HG02943 (cell line): ENCODE measurements at regions not wholly inside any gene's neighbourhood (a gene's known extent, or its start where the extent isn't known, plus 50 kb on each side); places are given as distances from the start of the nearest gene placed in this dataset.

Experiments used
- ATAC-seq: cut with Tn5 transposase; IDR thresholded peaks from one replicate; pipeline ENCODE4 v1.9.1; 2021; ENCODE audit warnings: mild to moderate bottlenecking, low read depth, moderate library complexity; ENCODE audit not compliant: unreplicated experiment

- no peak for ATAC-seq
These were observed 427.4 kb upstream of the SLC8A1 start for GRCh38 chr2:40879305-40879704.

- no peak for ATAC-seq
These were observed 434.2 kb upstream of the SLC8A1 start for GRCh38 chr2:40886100-40886499.

- ATAC-seq, result no peak
These were observed 434.8 kb upstream of the SLC8A1 start for GRCh38 chr2:40886655-40887054.

- no peak for ATAC-seq
These were observed 444.5 kb upstream of the SLC8A1 start for GRCh38 chr2:40896358-40896757.

- no peak for ATAC-seq
These were observed 462.8 kb upstream of the SLC8A1 start for GRCh38 chr2:40914666-40915065.

GRCh38 chr2:40915651-40916050, 463.8 kb upstream of the SLC8A1 start:
- ATAC-seq, result no peak

GRCh38 chr2:40935349-40935748, 483.5 kb upstream of the SLC8A1 start:
- no peak for ATAC-seq

GRCh38 chr2:40937284-40937683, 485.4 kb upstream of the SLC8A1 start:
- ATAC-seq, result no peak

GRCh38 chr2:40953341-40953740, 501.5 kb upstream of the SLC8A1 start:
- ATAC-seq, result no peak

- ATAC-seq, result no peak
These were observed 503.2 kb upstream of the SLC8A1 start for GRCh38 chr2:40955042-40955441.

- no peak for ATAC-seq
These were observed 503.7 kb upstream of the SLC8A1 start for GRCh38 chr2:40955635-40956034.

- ATAC-seq, result no peak
These were observed 505.6 kb upstream of the SLC8A1 start for GRCh38 chr2:40957508-40957907.

- ATAC-seq, result no peak
These were observed 510.1 kb upstream of the SLC8A1 start for GRCh38 chr2:40962026-40962425.

GRCh38 chr2:40964509-40965250, 512.8 kb upstream of the SLC8A1 start:
- ATAC-seq, result no peak

GRCh38 chr2:40967451-40967850, 515.6 kb upstream of the SLC8A1 start:
- no peak for ATAC-seq

- ATAC-seq, result no peak
These were observed 523.3 kb upstream of the SLC8A1 start for GRCh38 chr2:40975151-40975550.

- no peak for ATAC-seq
These were observed 545.5 kb upstream of the SLC8A1 start for GRCh38 chr2:40997362-40997761.

GRCh38 chr2:41000374-41000773, 548.5 kb upstream of the SLC8A1 start:
- no peak for ATAC-seq

- no peak for ATAC-seq
These were observed 549.0 kb upstream of the SLC8A1 start for GRCh38 chr2:41000906-41001305.

- no peak for ATAC-seq
These were observed 552.8 kb upstream of the SLC8A1 start for GRCh38 chr2:41004700-41005099.

GRCh38 chr2:41020358-41020757, 568.5 kb upstream of the SLC8A1 start:
- no peak for ATAC-seq

GRCh38 chr2:41024816-41025215, 572.9 kb upstream of the SLC8A1 start:
- no peak for ATAC-seq

- ATAC-seq, result peak; percentile 77
These were observed 574.7 kb upstream of the SLC8A1 start for GRCh38 chr2:41026613-41027012.
